Tibial nerve (tissue), 4 donors: ENCODE measurements at regions not wholly inside any gene's neighbourhood (a gene's known extent, or its start where the extent isn't known, plus 50 kb on each side); places are given as distances from the start of the nearest gene placed in this dataset.

ENCODE experiments used
- EP300 ChIP-seq, 2 donors: sonication (generic); formaldehyde crosslinking; IDR thresholded peaks; one replicate each; pipeline ENCODE4 v1.6.1; 2017; ENCODE audit warnings: antibody characterized with exemption in 2 of 2, mild to moderate bottlenecking in 1 of 2
- POLR2A ChIP-seq, 2 donors: fragments of 450-650 bp; IDR thresholded peaks; one replicate each; pipeline ENCODE4 v1.6.1; 2017; ENCODE audit warnings: antibody characterized with exemption in 2 of 2, mild to moderate bottlenecking in 2 of 2, moderate library complexity in 2 of 2
- TF ChIP-seq, protein P1 (sequence below), 5 experiments: fragments of 200-600 bp in 3 of 5; fragments of 450-650 bp in 2 of 5; sonication (generic) in 3 of 5; IDR thresholded peaks; one replicate each; pipeline ENCODE4 v1.5.1; 2016 to 2019; ENCODE audit warnings: antibody characterized with exemption in 5 of 5, mild to moderate bottlenecking in 3 of 5, moderate library complexity in 2 of 5

DNA sequence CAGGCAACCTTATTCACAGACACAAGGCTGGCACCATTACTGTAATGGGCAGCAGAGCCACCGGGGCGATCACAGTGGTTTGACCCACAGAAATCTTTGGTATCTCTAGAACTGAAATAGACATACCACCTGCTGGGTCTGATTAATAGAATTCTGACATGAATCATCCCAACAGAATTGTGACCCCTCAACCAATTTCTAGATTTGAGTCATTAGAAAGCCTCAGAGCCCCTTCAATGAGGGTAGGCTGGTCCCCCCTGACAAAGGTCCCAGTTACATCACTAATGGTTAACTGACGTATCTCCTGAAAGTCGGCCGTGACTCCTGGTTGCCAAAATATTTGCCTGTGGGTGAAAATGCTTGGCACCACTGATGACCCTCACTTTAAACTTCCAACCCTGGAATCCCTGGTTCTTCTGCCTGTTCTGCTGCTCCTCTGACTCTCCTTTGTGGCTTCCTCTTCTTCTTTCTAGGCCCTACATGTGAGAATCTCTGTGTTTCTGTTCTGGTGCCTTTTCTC lies 124.9 kb upstream of the ARID1B start:
- TF ChIP-seq POLR2A (IDR thresholded peaks at IDR 0.05), result no peak
- TF ChIP-seq EP300 (IDR thresholded peaks at IDR 0.05), result no peak
- TF ChIP-seq, protein P1, sequence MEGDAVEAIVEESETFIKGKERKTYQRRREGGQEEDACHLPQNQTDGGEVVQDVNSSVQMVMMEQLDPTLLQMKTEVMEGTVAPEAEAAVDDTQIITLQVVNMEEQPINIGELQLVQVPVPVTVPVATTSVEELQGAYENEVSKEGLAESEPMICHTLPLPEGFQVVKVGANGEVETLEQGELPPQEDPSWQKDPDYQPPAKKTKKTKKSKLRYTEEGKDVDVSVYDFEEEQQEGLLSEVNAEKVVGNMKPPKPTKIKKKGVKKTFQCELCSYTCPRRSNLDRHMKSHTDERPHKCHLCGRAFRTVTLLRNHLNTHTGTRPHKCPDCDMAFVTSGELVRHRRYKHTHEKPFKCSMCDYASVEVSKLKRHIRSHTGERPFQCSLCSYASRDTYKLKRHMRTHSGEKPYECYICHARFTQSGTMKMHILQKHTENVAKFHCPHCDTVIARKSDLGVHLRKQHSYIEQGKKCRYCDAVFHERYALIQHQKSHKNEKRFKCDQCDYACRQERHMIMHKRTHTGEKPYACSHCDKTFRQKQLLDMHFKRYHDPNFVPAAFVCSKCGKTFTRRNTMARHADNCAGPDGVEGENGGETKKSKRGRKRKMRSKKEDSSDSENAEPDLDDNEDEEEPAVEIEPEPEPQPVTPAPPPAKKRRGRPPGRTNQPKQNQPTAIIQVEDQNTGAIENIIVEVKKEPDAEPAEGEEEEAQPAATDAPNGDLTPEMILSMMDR (IDR thresholded peaks at IDR 0.05), result no peak
